GM10248 (cell line): ENCODE measurements at regions not wholly inside any gene's neighbourhood (a gene's known extent, or its start where the extent isn't known, plus 50 kb on each side); places are given as distances from the start of the nearest gene placed in this dataset.

ENCODE experiments used
- CTCF ChIA-PET: fragments of 300-600 bp; sonication (Branson Sonifier 250); formaldehyde crosslinking; extraction: SDS; loops from one replicate; lab custom pipeline; 2021; ENCODE audit warnings: antibody characterized with exemption; lab: Yijun Ruan, JAX
- POLR2A ChIA-PET: fragments of 350-650 bp; sonication (Branson Sonifier 250); formaldehyde crosslinking; extraction: SDS; loops from one replicate; lab custom pipeline; 2020; ENCODE audit warnings: antibody characterized with exemption; lab: Yijun Ruan, JAX
- DNase-seq: peaks from one replicate; pipeline ENCODE4 v3.0.0; 2012; ENCODE audit errors: extremely low spot score
- CTCF ChIP-seq: IDR thresholded peaks from 2 replicates; pipeline ENCODE4 v1.5.1; 2012; ENCODE audit warnings: mild to moderate bottlenecking, low read depth; ENCODE audit errors: extremely low read depth, missing control alignments, control extremely low read depth

- no peak for DNase-seq
- TF ChIP-seq CTCF: no peak
- POLR2A ChIA-PET: no interaction called here
- CTCF ChIA-PET: interaction anchor here (1.2 to 1.8 kb wide), 5 partner anchors 12 to 27 kb away, joined by 3 to 6 read pairs (median 4); no protein-coding TSS in a partner anchor
Observed at GRCh38 chr2:160977854-160978253, 182.4 kb upstream of the TANK start.

GRCh38 chr2:160984426-160985077, 175.7 kb upstream of the TANK start:
- no peak for TF ChIP-seq CTCF
- CTCF ChIA-PET: interaction anchor here (1.0 to 2.6 kb wide), 3 partner anchors 8 to 11 kb away, joined by 3 to 11 read pairs (median 4); no protein-coding TSS in a partner anchor
- POLR2A ChIA-PET: no interaction called here
- no peak for DNase-seq

GRCh38 chr2:160989778-160990177, 170.4 kb upstream of the TANK start:
- CTCF ChIA-PET: interaction anchor here (1.2 to 1.5 kb wide), 3 partner anchors 12 to 668 kb away, joined by 3 to 4 read pairs (median 4); no protein-coding TSS in a partner anchor
- no peak for DNase-seq
- POLR2A ChIA-PET: no interaction called here
- no peak for TF ChIP-seq CTCF

GRCh38 chr2:160993654-160994061, 166.6 kb upstream of the TANK start:
- POLR2A ChIA-PET: no interaction called here
- DNase-seq: no peak
- CTCF ChIA-PET: interaction anchor here (0.7 to 5.6 kb wide), 23 partner anchors 8 to 762 kb away, joined by 3 to 39 read pairs (median 4); no protein-coding TSS in a partner anchor
- TF ChIP-seq CTCF: no peak

GRCh38 chr2:160994141-160995002, 165.9 kb upstream of the TANK start:
- DNase-seq: peak; percentile 46
- ChIA-PET CTCF (interaction anchor here (0.7 to 5.6 kb wide), 31 partner anchors 9 to 909 kb away, joined by 3 to 39 read pairs (median 4); no protein-coding TSS in a partner anchor), POLR2A (interaction anchor here (0.6 kb wide), 1 partner anchor 122 kb away, joined by 6 read pairs; no protein-coding TSS in a partner anchor)
- peak; percentile 81 for TF ChIP-seq CTCF

- ChIA-PET POLR2A (no interaction called here), CTCF (interaction anchor here (2.1 to 5.6 kb wide), 2 partner anchors 9 to 683 kb away, joined by 4 to 39 read pairs; no protein-coding TSS in a partner anchor)
- DNase-seq: no peak
- no peak for TF ChIP-seq CTCF
Observed at GRCh38 chr2:160996584-160996983, 163.6 kb upstream of the TANK start.
